ENCODE measurements at regions not wholly inside any gene's neighbourhood (a gene's known extent, or its start where the extent isn't known, plus 50 kb on each side); places are given as distances from the start of the nearest gene placed in this dataset.

DNA sequence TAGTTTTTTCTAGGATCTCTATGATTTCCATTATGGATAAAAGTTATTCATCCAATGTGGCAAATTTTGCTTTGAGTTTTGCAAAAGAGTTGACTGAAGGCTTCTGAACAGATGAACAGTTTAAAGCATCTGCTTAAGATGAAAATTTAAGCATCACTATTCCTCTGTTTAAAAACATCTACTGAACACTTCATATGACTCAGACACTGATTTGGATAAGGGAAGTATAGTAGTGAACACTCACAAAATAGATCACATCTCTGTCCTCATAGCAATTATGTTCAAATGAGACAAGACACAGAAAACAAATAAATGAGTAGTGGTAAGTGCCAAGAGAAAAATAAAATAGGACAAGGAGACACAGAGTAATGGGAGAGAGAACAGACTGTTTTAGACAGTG, 157.3 kb downstream of the MBL2 start:
- H3K27me3 ChIP-seq (ENCODE audit: control insufficient read depth in 4 of 4, insufficient read depth in 4 of 4, low read length in 3 of 4) = no peaks in the 10 kb centered on the region
- H3K36me3 ChIP-seq (ENCODE audit: control insufficient read depth in 4 of 4, insufficient read depth in 3 of 4, low read depth in 1 of 4, low read length in 3 of 4) = no peaks in the 10 kb centered on the region
- no peaks in the 10 kb centered on the region for H3K9me3 ChIP-seq (ENCODE audit: control insufficient read depth in 4 of 4, low read length in 3 of 4)
- no peaks in the 10 kb centered on the region for H3K4me1 ChIP-seq (ENCODE audit: control insufficient read depth in 4 of 4, insufficient read depth in 4 of 4, low read length in 3 of 4)
- no peak overlapping the region for H3K4me3 ChIP-seq (ENCODE audit: low read depth in 1 of 3, low read length in 3 of 3)
- DNase-seq (ENCODE audit: low spot score) = no peak
- H3K27ac ChIP-seq (ENCODE audit: low read depth in 1 of 2, low read length in 2 of 2) = no peak overlapping the region
- H3K9ac ChIP-seq (ENCODE audit: low read depth in 1 of 2, low read length in 2 of 2) = no peak overlapping the region
- TF ChIP-seq HNF4G (IDR thresholded peaks at IDR 0.05) (no peak), NR2F2 (IDR thresholded peaks at IDR 0.05) (no peak), GABPA (IDR thresholded peaks at IDR 0.05 in 1 of 2, conservative IDR thresholded peaks at IDR 0.05 in 1 of 2) (no peak), RAD21 (IDR thresholded peaks at IDR 0.05) (no peak)

DNA sequence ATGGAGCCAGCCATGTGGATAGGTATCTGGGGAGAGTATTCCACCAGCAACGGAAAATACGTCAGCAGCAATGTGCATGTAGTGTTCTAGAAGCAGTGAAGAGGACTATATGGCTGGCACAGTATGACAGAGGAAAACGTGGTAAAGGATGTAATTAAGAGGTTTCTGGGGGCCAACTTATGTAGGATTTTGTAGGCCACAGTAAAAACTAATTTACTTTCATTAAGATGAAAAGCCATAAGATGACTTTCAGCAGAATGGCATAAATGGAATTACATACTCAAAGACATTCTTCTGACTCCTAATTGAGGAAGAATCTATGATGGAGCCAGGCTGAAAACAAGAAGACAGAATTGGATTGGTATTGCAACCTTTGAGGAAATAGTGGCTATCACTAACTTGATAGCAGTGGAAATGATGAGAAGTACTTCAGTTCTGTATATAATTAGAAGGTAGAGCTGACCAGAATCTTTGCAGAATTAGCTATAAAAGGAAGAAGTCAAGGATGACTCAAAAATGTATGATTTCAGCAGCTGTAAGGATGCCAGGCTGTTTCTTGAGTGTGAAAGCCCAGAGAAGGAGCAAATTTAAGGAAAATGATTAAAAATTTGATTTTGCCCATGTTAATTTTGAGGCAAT, 156.7 kb downstream of the MBL2 start:
- Histone ChIP-seq H3K36me3 (ENCODE audit: control insufficient read depth in 4 of 4, insufficient read depth in 3 of 4, low read depth in 1 of 4, low read length in 3 of 4) (no peaks in the 10 kb centered on the region), H3K27me3 (ENCODE audit: control insufficient read depth in 4 of 4, insufficient read depth in 4 of 4, low read length in 3 of 4) (no peaks in the 10 kb centered on the region), H3K4me3 (ENCODE audit: low read depth in 1 of 3, low read length in 3 of 3) (no peak overlapping the region), H3K4me1 (ENCODE audit: control insufficient read depth in 4 of 4, insufficient read depth in 4 of 4, low read length in 3 of 4) (no peaks in the 10 kb centered on the region), H3K9ac (ENCODE audit: low read depth in 1 of 2, low read length in 2 of 2) (no peak overlapping the region), H3K27ac (ENCODE audit: low read depth in 1 of 2, low read length in 2 of 2) (no peak overlapping the region), H3K9me3 (ENCODE audit: control insufficient read depth in 4 of 4, low read length in 3 of 4) (no peaks in the 10 kb centered on the region)
- 69% methylated on average over 3 of the region's 3 CpGs for WGBS
- no peak for DNase-seq (ENCODE audit: low spot score)
- TF ChIP-seq FOXA1 (IDR thresholded peaks at IDR 0.05) (no peak), YY1 (IDR thresholded peaks at IDR 0.05) (no peak), GABPA (IDR thresholded peaks at IDR 0.05 in 1 of 2, conservative IDR thresholded peaks at IDR 0.05 in 1 of 2) (no peak), JUND (IDR thresholded peaks at IDR 0.05) (no peak), TAF1 (conservative IDR thresholded peaks at IDR 0.05) (no peak)
- TF ChIP-seq, protein P1, sequence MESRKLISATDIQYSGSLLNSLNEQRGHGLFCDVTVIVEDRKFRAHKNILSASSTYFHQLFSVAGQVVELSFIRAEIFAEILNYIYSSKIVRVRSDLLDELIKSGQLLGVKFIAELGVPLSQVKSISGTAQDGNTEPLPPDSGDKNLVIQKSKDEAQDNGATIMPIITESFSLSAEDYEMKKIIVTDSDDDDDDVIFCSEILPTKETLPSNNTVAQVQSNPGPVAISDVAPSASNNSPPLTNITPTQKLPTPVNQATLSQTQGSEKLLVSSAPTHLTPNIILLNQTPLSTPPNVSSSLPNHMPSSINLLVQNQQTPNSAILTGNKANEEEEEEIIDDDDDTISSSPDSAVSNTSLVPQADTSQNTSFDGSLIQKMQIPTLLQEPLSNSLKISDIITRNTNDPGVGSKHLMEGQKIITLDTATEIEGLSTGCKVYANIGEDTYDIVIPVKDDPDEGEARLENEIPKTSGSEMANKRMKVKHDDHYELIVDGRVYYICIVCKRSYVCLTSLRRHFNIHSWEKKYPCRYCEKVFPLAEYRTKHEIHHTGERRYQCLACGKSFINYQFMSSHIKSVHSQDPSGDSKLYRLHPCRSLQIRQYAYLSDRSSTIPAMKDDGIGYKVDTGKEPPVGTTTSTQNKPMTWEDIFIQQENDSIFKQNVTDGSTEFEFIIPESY (IDR thresholded peaks at IDR 0.05) = no peak
- TF ChIP-seq, protein P2, sequence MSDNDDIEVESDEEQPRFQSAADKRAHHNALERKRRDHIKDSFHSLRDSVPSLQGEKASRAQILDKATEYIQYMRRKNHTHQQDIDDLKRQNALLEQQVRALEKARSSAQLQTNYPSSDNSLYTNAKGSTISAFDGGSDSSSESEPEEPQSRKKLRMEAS (IDR thresholded peaks at IDR 0.05) = no peak

DNA sequence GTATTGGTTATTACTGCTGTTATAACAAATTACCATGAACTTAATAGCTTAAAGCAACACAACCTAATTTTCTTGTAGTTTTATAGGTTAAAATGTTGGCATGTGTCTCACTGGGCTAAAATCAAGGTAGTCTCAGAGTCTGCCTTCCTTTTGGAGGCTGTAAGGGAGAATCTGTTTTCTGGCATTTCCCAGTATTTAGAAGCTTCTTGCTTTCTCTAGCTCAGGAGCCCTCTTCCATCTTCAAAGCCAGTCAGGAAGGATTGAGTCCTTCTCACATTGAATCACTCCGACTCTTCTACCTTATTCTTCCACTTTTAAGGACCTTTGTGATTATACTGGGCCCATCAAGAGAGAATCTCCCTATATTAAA, 156.2 kb downstream of the MBL2 start:
- Histone ChIP-seq H3K4me1 (ENCODE audit: control insufficient read depth in 4 of 4, insufficient read depth in 4 of 4, low read length in 3 of 4) (no peaks in the 10 kb centered on the region), H3K27ac (ENCODE audit: low read depth in 1 of 2, low read length in 2 of 2) (no peak overlapping the region), H3K27me3 (ENCODE audit: control insufficient read depth in 4 of 4, insufficient read depth in 4 of 4, low read length in 3 of 4) (no peaks in the 10 kb centered on the region), H3K4me3 (ENCODE audit: low read depth in 1 of 3, low read length in 3 of 3) (no peak overlapping the region), H3K9me3 (ENCODE audit: control insufficient read depth in 4 of 4, low read length in 3 of 4) (no peaks in the 10 kb centered on the region), H3K36me3 (ENCODE audit: control insufficient read depth in 4 of 4, insufficient read depth in 3 of 4, low read depth in 1 of 4, low read length in 3 of 4) (no peaks in the 10 kb centered on the region), H3K9ac (ENCODE audit: low read depth in 1 of 2, low read length in 2 of 2) (no peak overlapping the region)
- 89% methylated on average over 1 of the region's 1 CpG for WGBS
- no peak for DNase-seq (ENCODE audit: low spot score)
- TF ChIP-seq FOXA2 (IDR thresholded peaks at IDR 0.05) = no peak
- no peak for TF ChIP-seq SP1 (IDR thresholded peaks at IDR 0.05)
- TF ChIP-seq, protein P3, sequence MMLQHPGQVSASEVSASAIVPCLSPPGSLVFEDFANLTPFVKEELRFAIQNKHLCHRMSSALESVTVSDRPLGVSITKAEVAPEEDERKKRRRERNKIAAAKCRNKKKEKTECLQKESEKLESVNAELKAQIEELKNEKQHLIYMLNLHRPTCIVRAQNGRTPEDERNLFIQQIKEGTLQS (IDR thresholded peaks at IDR 0.05) = no peak
- TF ChIP-seq, protein P4, sequence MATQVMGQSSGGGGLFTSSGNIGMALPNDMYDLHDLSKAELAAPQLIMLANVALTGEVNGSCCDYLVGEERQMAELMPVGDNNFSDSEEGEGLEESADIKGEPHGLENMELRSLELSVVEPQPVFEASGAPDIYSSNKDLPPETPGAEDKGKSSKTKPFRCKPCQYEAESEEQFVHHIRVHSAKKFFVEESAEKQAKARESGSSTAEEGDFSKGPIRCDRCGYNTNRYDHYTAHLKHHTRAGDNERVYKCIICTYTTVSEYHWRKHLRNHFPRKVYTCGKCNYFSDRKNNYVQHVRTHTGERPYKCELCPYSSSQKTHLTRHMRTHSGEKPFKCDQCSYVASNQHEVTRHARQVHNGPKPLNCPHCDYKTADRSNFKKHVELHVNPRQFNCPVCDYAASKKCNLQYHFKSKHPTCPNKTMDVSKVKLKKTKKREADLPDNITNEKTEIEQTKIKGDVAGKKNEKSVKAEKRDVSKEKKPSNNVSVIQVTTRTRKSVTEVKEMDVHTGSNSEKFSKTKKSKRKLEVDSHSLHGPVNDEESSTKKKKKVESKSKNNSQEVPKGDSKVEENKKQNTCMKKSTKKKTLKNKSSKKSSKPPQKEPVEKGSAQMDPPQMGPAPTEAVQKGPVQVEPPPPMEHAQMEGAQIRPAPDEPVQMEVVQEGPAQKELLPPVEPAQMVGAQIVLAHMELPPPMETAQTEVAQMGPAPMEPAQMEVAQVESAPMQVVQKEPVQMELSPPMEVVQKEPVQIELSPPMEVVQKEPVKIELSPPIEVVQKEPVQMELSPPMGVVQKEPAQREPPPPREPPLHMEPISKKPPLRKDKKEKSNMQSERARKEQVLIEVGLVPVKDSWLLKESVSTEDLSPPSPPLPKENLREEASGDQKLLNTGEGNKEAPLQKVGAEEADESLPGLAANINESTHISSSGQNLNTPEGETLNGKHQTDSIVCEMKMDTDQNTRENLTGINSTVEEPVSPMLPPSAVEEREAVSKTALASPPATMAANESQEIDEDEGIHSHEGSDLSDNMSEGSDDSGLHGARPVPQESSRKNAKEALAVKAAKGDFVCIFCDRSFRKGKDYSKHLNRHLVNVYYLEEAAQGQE (IDR thresholded peaks at IDR 0.05) = no peak
- TF ChIP-seq, protein P2 (IDR thresholded peaks at IDR 0.05) = no peak
- no peak for TF ChIP-seq FOXA1 (IDR thresholded peaks at IDR 0.05)
- no peak for TF ChIP-seq YY1 (IDR thresholded peaks at IDR 0.05)
- TF ChIP-seq JUND (IDR thresholded peaks at IDR 0.05) = no peak
- TF ChIP-seq HNF4A (conservative IDR thresholded peaks at IDR 0.05) = no peak
- TF ChIP-seq RAD21 (IDR thresholded peaks at IDR 0.05) = no peak
- TF ChIP-seq RXRA (IDR thresholded peaks at IDR 0.05) = no peak
- TF ChIP-seq GABPA (IDR thresholded peaks at IDR 0.05 in 1 of 2, conservative IDR thresholded peaks at IDR 0.05 in 1 of 2) = no peak
- no peak for TF ChIP-seq HNF4G (IDR thresholded peaks at IDR 0.05)
- TF ChIP-seq, protein P5, sequence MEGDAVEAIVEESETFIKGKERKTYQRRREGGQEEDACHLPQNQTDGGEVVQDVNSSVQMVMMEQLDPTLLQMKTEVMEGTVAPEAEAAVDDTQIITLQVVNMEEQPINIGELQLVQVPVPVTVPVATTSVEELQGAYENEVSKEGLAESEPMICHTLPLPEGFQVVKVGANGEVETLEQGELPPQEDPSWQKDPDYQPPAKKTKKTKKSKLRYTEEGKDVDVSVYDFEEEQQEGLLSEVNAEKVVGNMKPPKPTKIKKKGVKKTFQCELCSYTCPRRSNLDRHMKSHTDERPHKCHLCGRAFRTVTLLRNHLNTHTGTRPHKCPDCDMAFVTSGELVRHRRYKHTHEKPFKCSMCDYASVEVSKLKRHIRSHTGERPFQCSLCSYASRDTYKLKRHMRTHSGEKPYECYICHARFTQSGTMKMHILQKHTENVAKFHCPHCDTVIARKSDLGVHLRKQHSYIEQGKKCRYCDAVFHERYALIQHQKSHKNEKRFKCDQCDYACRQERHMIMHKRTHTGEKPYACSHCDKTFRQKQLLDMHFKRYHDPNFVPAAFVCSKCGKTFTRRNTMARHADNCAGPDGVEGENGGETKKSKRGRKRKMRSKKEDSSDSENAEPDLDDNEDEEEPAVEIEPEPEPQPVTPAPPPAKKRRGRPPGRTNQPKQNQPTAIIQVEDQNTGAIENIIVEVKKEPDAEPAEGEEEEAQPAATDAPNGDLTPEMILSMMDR (IDR thresholded peaks at IDR 0.05; ENCODE audit: low read depth, low read length, missing input control) = no peak
- no peak for TF ChIP-seq NR2F2 (IDR thresholded peaks at IDR 0.05)
- TF ChIP-seq, protein P1 (IDR thresholded peaks at IDR 0.05) = no peak
- no peak for TF ChIP-seq TAF1 (conservative IDR thresholded peaks at IDR 0.05)
